NCI-H2081 (cell line): ENCODE measurements at regions not wholly inside any gene's neighbourhood (a gene's known extent, or its start where the extent isn't known, plus 50 kb on each side); places are given as distances from the start of the nearest gene placed in this dataset.
"Not testable (repeated sequence)": the region's sequence is repeated elsewhere in the genome, so short reads cannot be mapped to it uniquely, and the experiment has no call there.

Experiments used
- DNase-seq, 2 experiments: peaks; one replicate each; lab custom pipeline; 2025; lab: John Stamatoyannopoulos, UW

- no peak for DNase-seq
Observed at GRCh38 chr3:105979961-105980360, 111.1 kb upstream of the CBLB start.

- no peak for DNase-seq
Observed at GRCh38 chr3:105982207-105982606, 113.4 kb upstream of the CBLB start.

GRCh38 chr3:105984837-105985236 is 116.0 kb upstream of the CBLB start:
- DNase-seq, result no peak

GRCh38 chr3:105986343-105986742 is 117.5 kb upstream of the CBLB start:
- DNase-seq, result not testable (repeated sequence)

GRCh38 chr3:105987809-105988208 is 119.0 kb upstream of the CBLB start:
- no peak for DNase-seq

GRCh38 chr3:105988540-105989212 is 119.9 kb upstream of the CBLB start:
- DNase-seq, result no peak

GRCh38 chr3:105996781-105997180 is 128.0 kb upstream of the CBLB start:
- DNase-seq, result no peak

GRCh38 chr3:105997466-105997799 is 128.6 kb upstream of the CBLB start:
- no peak for DNase-seq

GRCh38 chr3:105997800-105998526 is 129.2 kb upstream of the CBLB start:
- DNase-seq, result no peak

- no peak for DNase-seq
Observed at GRCh38 chr3:105999856-106000255, 131.0 kb upstream of the CBLB start.

GRCh38 chr3:106001923-106002322 is 133.1 kb upstream of the CBLB start:
- no peak for DNase-seq

GRCh38 chr3:106004137-106004681 is 135.4 kb upstream of the CBLB start:
- DNase-seq, result no peak

- DNase-seq, result no peak
Observed at GRCh38 chr3:106004826-106005225, 136.0 kb upstream of the CBLB start.

GRCh38 chr3:106006001-106006400 is 137.2 kb upstream of the CBLB start:
- DNase-seq, result no peak

GRCh38 chr3:106006571-106006970 is 137.8 kb upstream of the CBLB start:
- DNase-seq, result no peak

GRCh38 chr3:106007512-106007911 is 138.7 kb upstream of the CBLB start:
- DNase-seq, result no peak

- DNase-seq, result no peak
Observed at GRCh38 chr3:106008766-106009165, 140.0 kb upstream of the CBLB start.

- DNase-seq, result no peak
Observed at GRCh38 chr3:106010829-106011228, 142.0 kb upstream of the CBLB start.

- no peak for DNase-seq
Observed at GRCh38 chr3:106013971-106014370, 145.2 kb upstream of the CBLB start.

- DNase-seq, result no peak
Observed at GRCh38 chr3:106014518-106014917, 145.7 kb upstream of the CBLB start.

GRCh38 chr3:106014971-106015370 is 146.2 kb upstream of the CBLB start:
- no peak for DNase-seq

GRCh38 chr3:106018102-106018501 is 149.3 kb upstream of the CBLB start:
- no peak for DNase-seq

GRCh38 chr3:106018929-106019550 is 150.2 kb upstream of the CBLB start:
- no peak for DNase-seq
